Colon (tissue), 2 donors: ENCODE measurements at regions not wholly inside any gene's neighbourhood (a gene's known extent, or its start where the extent isn't known, plus 50 kb on each side); places are given as distances from the start of the nearest gene placed in this dataset.

ENCODE experiments used
- FAIRE-seq: peaks from 2 replicates; lab custom pipeline; 2012; peaks lifted over from hg19 to GRCh38; lab: Jason Lieb, UNC
- donor health status: control.
- donor health status: control.

- FAIRE-seq = no peak
Observed at GRCh38 chr2:200212862-200213425, 93.5 kb upstream of the SPATS2L start.

- no peak for FAIRE-seq
Observed at GRCh38 chr2:200216310-200216709, 90.2 kb upstream of the SPATS2L start.

GRCh38 chr2:200217320-200217719 is 89.2 kb upstream of the SPATS2L start:
- no peak for FAIRE-seq

- no peak for FAIRE-seq
Observed at GRCh38 chr2:200218645-200219044, 87.8 kb upstream of the SPATS2L start.

GRCh38 chr2:200219309-200220113 is 87.0 kb upstream of the SPATS2L start:
- FAIRE-seq = no peak

GRCh38 chr2:200220251-200220650 is 86.2 kb upstream of the SPATS2L start:
- FAIRE-seq = no peak

- no peak for FAIRE-seq
Observed at GRCh38 chr2:200221055-200221955, 85.2 kb upstream of the SPATS2L start.

- FAIRE-seq = no peak
Observed at GRCh38 chr2:200222791-200223190, 83.7 kb upstream of the SPATS2L start.

- FAIRE-seq = no peak
Observed at GRCh38 chr2:200223205-200223784, 83.2 kb upstream of the SPATS2L start.

GRCh38 chr2:200225951-200226350 is 80.5 kb upstream of the SPATS2L start:
- FAIRE-seq = no peak

GRCh38 chr2:200226451-200227426 is 79.8 kb upstream of the SPATS2L start:
- no peak for FAIRE-seq

- no peak for FAIRE-seq
Observed at GRCh38 chr2:200230716-200231115, 75.8 kb upstream of the SPATS2L start.

- FAIRE-seq = no peak
Observed at GRCh38 chr2:200235533-200235932, 71.0 kb upstream of the SPATS2L start.

GRCh38 chr2:200239216-200239615 is 67.3 kb upstream of the SPATS2L start:
- no peak for FAIRE-seq

GRCh38 chr2:200242570-200242969 is 63.9 kb upstream of the SPATS2L start:
- FAIRE-seq = no peak

- FAIRE-seq = no peak
Observed at GRCh38 chr2:200243441-200243840, 63.1 kb upstream of the SPATS2L start.

- FAIRE-seq = no peak
Observed at GRCh38 chr2:200244111-200244510, 62.4 kb upstream of the SPATS2L start.

- FAIRE-seq = no peak
Observed at GRCh38 chr2:200247494-200247893, 59.0 kb upstream of the SPATS2L start.

- FAIRE-seq = no peak
Observed at GRCh38 chr2:200252265-200253067, 54.0 kb upstream of the SPATS2L start.

GRCh38 chr2:200253639-200254038 is 52.9 kb upstream of the SPATS2L start:
- FAIRE-seq = no peak
